ENCODE measurements at regions not wholly inside any gene's neighbourhood (a gene's known extent, or its start where the extent isn't known, plus 50 kb on each side); places are given as distances from the start of the nearest gene placed in this dataset.

- no peaks in the 10 kb centered on the region for H3K36me3 ChIP-seq
- no peak overlapping the region for H3K4me3 ChIP-seq
- no peaks in the 10 kb centered on the region for H3K27me3 ChIP-seq (replicated peaks; ENCODE audit: insufficient read depth)
- DNase-seq (ENCODE audit: low spot score), result no peak
- H3K9me3 ChIP-seq, result no peaks in the 10 kb centered on the region
- intact Hi-C loops (cut with DNase I), result no loop called here
- TF ChIP-seq CTCF (IDR thresholded peaks at IDR 0.05) (no peak), POLR2AphosphoS5 (IDR thresholded peaks at IDR 0.05) (no peak), POLR2A (IDR thresholded peaks at IDR 0.05) (no peak)
- no peaks in the 10 kb centered on the region for H3K4me1 ChIP-seq (replicated peaks)
- H3K27ac ChIP-seq, result no peak overlapping the region
- WGBS, result 85% methylated on average over 6 of the region's 6 CpGs
Measured at GRCh38 chr3:187536185-187536584, 134.0 kb downstream of the SST start.

GRCh38 chr3:187533797-187534196 lies 136.4 kb downstream of the SST start:
- WGBS, result 80% methylated on average over 6 of the region's 6 CpGs
- no peak for TF ChIP-seq POLR2AphosphoS5 (IDR thresholded peaks at IDR 0.05)
- no peak for TF ChIP-seq CTCF (IDR thresholded peaks at IDR 0.05)
- TF ChIP-seq POLR2A (IDR thresholded peaks at IDR 0.05), result no peak
- no peaks in the 10 kb centered on the region for H3K4me1 ChIP-seq (replicated peaks)
- H3K4me3 ChIP-seq, result no peak overlapping the region
- H3K27ac ChIP-seq, result no peak overlapping the region
- no peaks in the 10 kb centered on the region for H3K36me3 ChIP-seq
- DNase-seq (ENCODE audit: low spot score), result no peak
- H3K27me3 ChIP-seq (replicated peaks; ENCODE audit: insufficient read depth), result peaks cover 2% of the 10 kb centered on the region
- intact Hi-C loops (cut with DNase I), result no loop called here
- H3K9me3 ChIP-seq, result no peaks in the 10 kb centered on the region

GRCh38 chr3:187531831-187532230 lies 138.4 kb downstream of the SST start:
- TF ChIP-seq POLR2AphosphoS5 (IDR thresholded peaks at IDR 0.05) (no peak), POLR2A (IDR thresholded peaks at IDR 0.05) (no peak), CTCF (IDR thresholded peaks at IDR 0.05) (no peak)
- no peaks in the 10 kb centered on the region for H3K9me3 ChIP-seq
- H3K36me3 ChIP-seq, result no peaks in the 10 kb centered on the region
- H3K27ac ChIP-seq, result no peak overlapping the region
- intact Hi-C loops (cut with DNase I), result no loop called here
- no peak overlapping the region for H3K4me3 ChIP-seq
- H3K27me3 ChIP-seq (replicated peaks; ENCODE audit: insufficient read depth), result peaks cover 2% of the 10 kb centered on the region
- DNase-seq (ENCODE audit: low spot score), result no peak
- WGBS, result 71% methylated on average over 2 of the region's 2 CpGs
- no peaks in the 10 kb centered on the region for H3K4me1 ChIP-seq (replicated peaks)

- whole genome bisulfite sequencing, result 81% methylated on average over 1 of the region's 1 CpG
- no peak for TF ChIP-seq POLR2A (IDR thresholded peaks at IDR 0.05)
- TF ChIP-seq POLR2AphosphoS5 (IDR thresholded peaks at IDR 0.05), result no peak
- no peak for TF ChIP-seq CTCF (IDR thresholded peaks at IDR 0.05)
- Histone ChIP-seq H3K9me3 (no peaks in the 10 kb centered on the region), H3K4me1 (replicated peaks) (no peaks in the 10 kb centered on the region), H3K27ac (no peak overlapping the region), H3K36me3 (no peaks in the 10 kb centered on the region), H3K27me3 (replicated peaks; ENCODE audit: insufficient read depth) (no peaks in the 10 kb centered on the region), H3K4me3 (no peak overlapping the region)
- intact Hi-C loops (cut with DNase I), result no loop called here
- DNase-seq (ENCODE audit: low spot score), result no peak
Measured at GRCh38 chr3:187522890-187523289, 147.3 kb downstream of the SST start.

- Histone ChIP-seq H3K4me1 (replicated peaks) (no peaks in the 10 kb centered on the region), H3K9me3 (no peaks in the 10 kb centered on the region), H3K27ac (no peak overlapping the region), H3K27me3 (replicated peaks; ENCODE audit: insufficient read depth) (no peaks in the 10 kb centered on the region), H3K4me3 (no peak overlapping the region), H3K36me3 (no peaks in the 10 kb centered on the region)
- intact Hi-C loops (cut with DNase I), result no loop called here
- DNase-seq (ENCODE audit: low spot score), result no peak
- TF ChIP-seq CTCF (IDR thresholded peaks at IDR 0.05), result no peak
- no peak for TF ChIP-seq POLR2AphosphoS5 (IDR thresholded peaks at IDR 0.05)
- no peak for TF ChIP-seq POLR2A (IDR thresholded peaks at IDR 0.05)
- WGBS, result 31% methylated on average over 2 of the region's 2 CpGs
Measured at GRCh38 chr3:187522293-187522692, 147.9 kb downstream of the SST start.

All from prostate gland (tissue), 2 donors.